Chondrocyte (in vitro differentiated cells): ENCODE measurements at regions not wholly inside any gene's neighbourhood (a gene's known extent, or its start where the extent isn't known, plus 50 kb on each side); places are given as distances from the start of the nearest gene placed in this dataset.
"Not testable (repeated sequence)": the region's sequence is repeated elsewhere in the genome, so short reads cannot be mapped to it uniquely, and the experiment has no call there.

Experiments
- DNase-seq: peaks from one replicate; pipeline ENCODE4 v3.0.0; 2021; ENCODE audit warnings: mixed read lengths, low spot score
- H3K27ac Mint-ChIP-seq: one replicate; pipeline ENCODE4 v1.8.0; 2021; ENCODE audit warnings: mild to moderate bottlenecking, moderate library complexity, mixed read lengths; ENCODE audit not compliant: unreplicated experiment
- H3K27me3 Mint-ChIP-seq: 2 replicates; pipeline ENCODE4 v1.8.0; 2021; ENCODE audit warnings: low read depth, mixed read lengths
- H3K36me3 Mint-ChIP-seq: 2 replicates; pipeline ENCODE4 v1.8.0; 2021; ENCODE audit warnings: low read depth, mixed read lengths
- H3K4me1 Mint-ChIP-seq: 2 replicates; pipeline ENCODE4 v1.8.0; 2021; ENCODE audit warnings: low read depth, mild to moderate bottlenecking, mixed read lengths
- H3K4me3 Mint-ChIP-seq: one replicate; pipeline ENCODE4 v1.8.0; 2021; ENCODE audit warnings: mild to moderate bottlenecking, moderate library complexity, mixed read lengths; ENCODE audit not compliant: unreplicated experiment
- H3K9me3 Mint-ChIP-seq: 2 replicates; pipeline ENCODE4 v1.8.0; 2021; ENCODE audit warnings: low read depth, mixed read lengths
- TF ChIP-seq, protein P1 (sequence below): fragments of 200-600 bp; sonication (generic); IDR thresholded peaks from 2 replicates; pipeline ENCODE4 v1.5.0; 2021; ENCODE audit warnings: antibody characterized with exemption, mild to moderate bottlenecking, moderate library complexity

- Mint-ChIP-seq H3K27ac (no peak overlapping the region), H3K4me1 (no peaks in the 10 kb centered on the region), H3K36me3 (no peaks in the 10 kb centered on the region), H3K9me3 (no peaks in the 10 kb centered on the region), H3K4me3 (no peak overlapping the region), H3K27me3 (no peaks in the 10 kb centered on the region)
- DNase-seq, result no peak
- TF ChIP-seq, protein P1, sequence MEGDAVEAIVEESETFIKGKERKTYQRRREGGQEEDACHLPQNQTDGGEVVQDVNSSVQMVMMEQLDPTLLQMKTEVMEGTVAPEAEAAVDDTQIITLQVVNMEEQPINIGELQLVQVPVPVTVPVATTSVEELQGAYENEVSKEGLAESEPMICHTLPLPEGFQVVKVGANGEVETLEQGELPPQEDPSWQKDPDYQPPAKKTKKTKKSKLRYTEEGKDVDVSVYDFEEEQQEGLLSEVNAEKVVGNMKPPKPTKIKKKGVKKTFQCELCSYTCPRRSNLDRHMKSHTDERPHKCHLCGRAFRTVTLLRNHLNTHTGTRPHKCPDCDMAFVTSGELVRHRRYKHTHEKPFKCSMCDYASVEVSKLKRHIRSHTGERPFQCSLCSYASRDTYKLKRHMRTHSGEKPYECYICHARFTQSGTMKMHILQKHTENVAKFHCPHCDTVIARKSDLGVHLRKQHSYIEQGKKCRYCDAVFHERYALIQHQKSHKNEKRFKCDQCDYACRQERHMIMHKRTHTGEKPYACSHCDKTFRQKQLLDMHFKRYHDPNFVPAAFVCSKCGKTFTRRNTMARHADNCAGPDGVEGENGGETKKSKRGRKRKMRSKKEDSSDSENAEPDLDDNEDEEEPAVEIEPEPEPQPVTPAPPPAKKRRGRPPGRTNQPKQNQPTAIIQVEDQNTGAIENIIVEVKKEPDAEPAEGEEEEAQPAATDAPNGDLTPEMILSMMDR, result no peak
Observed at GRCh38 chr21:10425856-10426255, 95.5 kb upstream of the TPTE start.

- DNase-seq, H3K9me3 Mint-ChIP-seq, H3K36me3 Mint-ChIP-seq, H3K4me3 Mint-ChIP-seq, H3K4me1 Mint-ChIP-seq, H3K27me3 Mint-ChIP-seq, H3K27ac Mint-ChIP-seq: not testable (repeated sequence)
Observed at GRCh38 chr21:10426812-10427211, 94.6 kb upstream of the TPTE start.

DNA sequence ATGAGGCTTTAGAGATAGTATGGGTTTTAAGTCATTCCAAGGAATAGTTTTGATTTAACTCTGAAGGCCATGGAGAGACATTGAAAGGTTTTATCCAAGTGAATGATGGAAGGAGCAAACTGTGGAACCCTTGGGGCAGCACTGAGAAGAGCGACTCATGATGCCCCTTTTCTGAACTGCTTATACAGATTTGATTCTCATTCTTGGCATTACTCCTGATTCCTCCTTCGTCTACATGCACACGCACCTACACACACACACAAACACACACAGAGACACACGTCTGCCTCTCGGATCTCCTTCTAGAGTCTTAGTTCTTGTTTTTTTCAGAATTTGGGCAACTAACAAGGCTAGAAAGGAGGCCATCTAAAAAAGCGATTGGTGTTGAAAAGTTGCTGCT lies 94.1 kb upstream of the TPTE start:
- H3K4me1 Mint-ChIP-seq, H3K27ac Mint-ChIP-seq, DNase-seq: not testable (repeated sequence)

GRCh38 chr21:10428981-10429534 lies 92.3 kb upstream of the TPTE start:
- not testable (repeated sequence) for H3K36me3 Mint-ChIP-seq, H3K4me3 Mint-ChIP-seq, H3K4me1 Mint-ChIP-seq, H3K9me3 Mint-ChIP-seq, H3K27me3 Mint-ChIP-seq, DNase-seq, H3K27ac Mint-ChIP-seq

More for the DNA sequence above, 94.1 kb upstream of the TPTE start:
- H3K9me3 Mint-ChIP-seq, H3K36me3 Mint-ChIP-seq, H3K27me3 Mint-ChIP-seq, H3K4me3 Mint-ChIP-seq: not testable (repeated sequence)

DNA sequence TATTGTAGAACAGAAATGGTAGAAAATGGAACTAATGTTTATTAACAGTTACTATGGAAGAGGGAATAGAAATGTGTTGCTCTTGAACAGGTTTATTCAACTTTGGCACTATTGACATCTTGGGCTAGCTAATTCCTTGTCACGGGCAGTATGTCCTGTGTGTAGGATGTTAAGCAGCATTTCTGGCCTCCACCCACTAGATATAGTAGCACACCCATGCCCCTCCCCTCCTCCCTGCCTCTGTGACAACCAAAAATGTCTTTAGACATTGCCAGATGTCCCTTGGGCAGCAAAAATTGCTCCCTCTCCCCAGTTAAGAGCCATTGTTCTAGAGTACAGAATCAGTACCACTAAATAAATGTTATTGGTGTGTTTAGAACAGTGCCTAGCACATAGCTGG lies 91.4 kb upstream of the TPTE start:
- no peak overlapping the region for H3K27ac Mint-ChIP-seq

DNA sequence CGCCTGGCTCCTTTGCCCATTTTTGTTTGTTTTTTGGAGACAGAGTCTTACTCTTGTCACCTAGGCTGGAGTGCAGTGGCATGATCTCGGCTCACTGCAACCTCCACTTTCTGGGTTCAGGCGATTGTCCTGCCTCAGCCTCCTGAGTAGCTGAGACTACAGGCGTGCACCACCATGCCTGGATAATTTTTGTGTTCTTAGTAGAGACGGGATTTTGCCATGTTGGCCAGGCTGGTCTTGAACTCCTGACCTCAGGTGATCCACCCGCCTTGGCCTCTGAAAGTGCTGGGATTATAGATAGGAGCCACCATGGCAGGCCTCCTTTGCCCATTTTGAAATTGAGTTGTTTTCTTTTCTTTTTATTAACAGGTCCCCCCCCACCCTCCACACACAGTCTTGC lies 89.4 kb upstream of the TPTE start:
- DNase-seq, H3K4me3 Mint-ChIP-seq, H3K9me3 Mint-ChIP-seq, H3K27ac Mint-ChIP-seq, H3K27me3 Mint-ChIP-seq, H3K36me3 Mint-ChIP-seq, H3K4me1 Mint-ChIP-seq: not testable (repeated sequence)

More for the DNA sequence above, 91.4 kb upstream of the TPTE start:
- no peaks in the 10 kb centered on the region for H3K36me3 Mint-ChIP-seq
- H3K9me3 Mint-ChIP-seq, result peaks cover 4% of the 10 kb centered on the region
- TF ChIP-seq, protein P1, result no peak
- H3K27me3 Mint-ChIP-seq, result no peaks in the 10 kb centered on the region
- H3K4me1 Mint-ChIP-seq, result no peaks in the 10 kb centered on the region
- no peak overlapping the region for H3K4me3 Mint-ChIP-seq
- DNase-seq, result no peak

- not testable (repeated sequence) for H3K27ac Mint-ChIP-seq, H3K27me3 Mint-ChIP-seq, H3K36me3 Mint-ChIP-seq, DNase-seq, H3K4me1 Mint-ChIP-seq, H3K4me3 Mint-ChIP-seq, H3K9me3 Mint-ChIP-seq
Observed at GRCh38 chr21:10432456-10432855, 88.9 kb upstream of the TPTE start.

GRCh38 chr21:10437977-10438376 lies 83.4 kb upstream of the TPTE start:
- not testable (repeated sequence) for H3K4me3 Mint-ChIP-seq, H3K27me3 Mint-ChIP-seq, H3K27ac Mint-ChIP-seq, H3K36me3 Mint-ChIP-seq, H3K4me1 Mint-ChIP-seq, H3K9me3 Mint-ChIP-seq, DNase-seq

DNA sequence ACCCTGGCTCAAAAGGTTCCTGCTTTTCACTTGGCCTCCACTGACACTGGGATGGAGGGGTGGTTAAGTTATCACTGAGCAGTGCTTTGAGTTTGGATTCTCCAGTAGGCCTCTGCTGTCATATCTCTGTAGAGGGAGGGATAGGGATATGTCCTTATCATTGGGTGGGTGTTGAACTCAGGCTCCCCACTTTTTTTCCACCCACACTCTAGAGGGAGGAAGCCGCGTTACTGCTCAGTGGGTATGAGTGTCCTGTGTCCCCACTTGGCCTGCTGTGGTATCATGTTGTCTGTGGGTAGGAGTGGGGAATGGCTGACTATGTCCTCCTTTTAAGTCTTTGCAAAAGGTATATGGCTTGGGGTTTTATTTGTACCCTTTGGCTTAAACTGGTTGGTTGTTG lies 80.7 kb upstream of the TPTE start:
- not testable (repeated sequence) for H3K36me3 Mint-ChIP-seq, H3K27me3 Mint-ChIP-seq, DNase-seq, H3K4me3 Mint-ChIP-seq, H3K27ac Mint-ChIP-seq, H3K4me1 Mint-ChIP-seq, H3K9me3 Mint-ChIP-seq

DNA sequence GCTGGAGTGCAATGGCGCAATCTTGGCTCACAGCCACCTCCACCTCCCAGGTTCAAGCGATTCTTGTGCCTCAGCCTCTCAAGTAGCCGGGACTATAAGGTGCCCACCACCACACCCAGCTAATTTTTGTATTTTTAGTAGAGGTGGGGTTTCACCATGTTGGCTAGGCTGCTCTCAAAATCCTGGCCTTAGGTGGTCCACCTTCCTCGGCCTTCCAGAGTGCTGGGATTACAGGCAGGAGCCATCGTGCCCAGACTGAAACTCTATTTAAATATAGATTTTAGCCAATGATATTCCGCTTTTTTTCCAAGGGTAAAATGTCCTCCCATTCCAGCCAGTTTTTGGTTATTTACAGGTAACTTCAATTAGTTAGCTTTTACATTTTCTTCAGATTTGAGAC lies 79.4 kb upstream of the TPTE start:
- H3K4me1 Mint-ChIP-seq, H3K27me3 Mint-ChIP-seq, H3K9me3 Mint-ChIP-seq, DNase-seq, H3K4me3 Mint-ChIP-seq, H3K36me3 Mint-ChIP-seq, H3K27ac Mint-ChIP-seq: not testable (repeated sequence)

- H3K36me3 Mint-ChIP-seq, H3K4me3 Mint-ChIP-seq, H3K9me3 Mint-ChIP-seq, H3K27ac Mint-ChIP-seq, H3K27me3 Mint-ChIP-seq, H3K4me1 Mint-ChIP-seq, DNase-seq: not testable (repeated sequence)
Observed at GRCh38 chr21:10445685-10446084, 75.7 kb upstream of the TPTE start.

- not testable (repeated sequence) for H3K36me3 Mint-ChIP-seq, H3K4me1 Mint-ChIP-seq, H3K27ac Mint-ChIP-seq, H3K4me3 Mint-ChIP-seq, H3K27me3 Mint-ChIP-seq
- peak; percentile 93 for DNase-seq
- peaks cover 22% of the 10 kb centered on the region for H3K9me3 Mint-ChIP-seq
Observed at GRCh38 chr21:10449451-10449850, 71.9 kb upstream of the TPTE start.
